Loucy (cell line): ENCODE measurements at regions not wholly inside any gene's neighbourhood (a gene's known extent, or its start where the extent isn't known, plus 50 kb on each side); places are given as distances from the start of the nearest gene placed in this dataset.

Experiments
- EZH2phosphoT487 ChIP-seq: fragments of 200-600 bp; IDR thresholded peaks from 2 replicates; pipeline ENCODE4 v1.6.1; 2018; ENCODE audit warnings: antibody characterized with exemption, mild to moderate bottlenecking, moderate library complexity, borderline replicate concordance
- TF ChIP-seq, protein P1 (sequence below): fragments of 200-600 bp; sonication (generic); conservative IDR thresholded peaks from 2 replicates; pipeline ENCODE4 v1.5.1; 2014; ENCODE audit warnings: mild to moderate bottlenecking, antibody characterized with exemption, low read length

DNA sequence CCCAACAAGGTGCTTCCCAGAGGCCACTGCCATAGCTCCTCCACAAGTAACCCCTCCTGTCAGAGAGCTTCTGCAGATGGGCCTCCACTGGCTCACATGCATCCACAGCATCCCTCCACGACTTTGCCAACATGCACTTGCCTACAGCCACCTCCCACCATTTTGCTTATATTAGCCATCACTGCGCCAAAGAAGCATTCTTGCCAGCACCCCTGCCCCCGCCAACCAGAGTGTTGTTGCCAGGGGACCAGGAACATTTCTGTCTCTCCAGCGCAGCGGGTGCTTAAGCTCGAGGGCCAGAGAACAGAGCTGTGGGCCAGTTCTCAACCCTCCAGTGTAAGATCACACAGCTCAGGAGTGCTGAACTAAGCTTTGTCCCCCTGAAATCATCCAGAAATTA lies 517.6 kb downstream of the PABPC4L start:
- TF ChIP-seq, protein P1, sequence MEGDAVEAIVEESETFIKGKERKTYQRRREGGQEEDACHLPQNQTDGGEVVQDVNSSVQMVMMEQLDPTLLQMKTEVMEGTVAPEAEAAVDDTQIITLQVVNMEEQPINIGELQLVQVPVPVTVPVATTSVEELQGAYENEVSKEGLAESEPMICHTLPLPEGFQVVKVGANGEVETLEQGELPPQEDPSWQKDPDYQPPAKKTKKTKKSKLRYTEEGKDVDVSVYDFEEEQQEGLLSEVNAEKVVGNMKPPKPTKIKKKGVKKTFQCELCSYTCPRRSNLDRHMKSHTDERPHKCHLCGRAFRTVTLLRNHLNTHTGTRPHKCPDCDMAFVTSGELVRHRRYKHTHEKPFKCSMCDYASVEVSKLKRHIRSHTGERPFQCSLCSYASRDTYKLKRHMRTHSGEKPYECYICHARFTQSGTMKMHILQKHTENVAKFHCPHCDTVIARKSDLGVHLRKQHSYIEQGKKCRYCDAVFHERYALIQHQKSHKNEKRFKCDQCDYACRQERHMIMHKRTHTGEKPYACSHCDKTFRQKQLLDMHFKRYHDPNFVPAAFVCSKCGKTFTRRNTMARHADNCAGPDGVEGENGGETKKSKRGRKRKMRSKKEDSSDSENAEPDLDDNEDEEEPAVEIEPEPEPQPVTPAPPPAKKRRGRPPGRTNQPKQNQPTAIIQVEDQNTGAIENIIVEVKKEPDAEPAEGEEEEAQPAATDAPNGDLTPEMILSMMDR = no peak
- TF ChIP-seq EZH2phosphoT487 = no peak
